HEK293 (cell line): ENCODE measurements at regions not wholly inside any gene's neighbourhood (a gene's known extent, or its start where the extent isn't known, plus 50 kb on each side); places are given as distances from the start of the nearest gene placed in this dataset.

Experiments
- ZEB2 ChIP-seq: fragments of 450-650 bp; formaldehyde crosslinking; IDR thresholded peaks from 2 replicates; pipeline ENCODE4 v1.5.1; 2016; ENCODE audit warnings: missing biosample characterization, missing genetic modification characterization
- ZNF677 ChIP-seq: fragments of 450-650 bp; IDR thresholded peaks from 2 replicates; pipeline ENCODE4 v1.5.0; 2018; ENCODE audit warnings: missing biosample characterization, mild to moderate bottlenecking, missing genetic modification characterization, moderate library complexity
- TF ChIP-seq, protein P1 (sequence below): fragments of 450-650 bp; formaldehyde crosslinking; IDR thresholded peaks from 2 replicates; pipeline ENCODE4 v1.5.1; 2016; ENCODE audit warnings: missing biosample characterization, missing genetic modification characterization

DNA sequence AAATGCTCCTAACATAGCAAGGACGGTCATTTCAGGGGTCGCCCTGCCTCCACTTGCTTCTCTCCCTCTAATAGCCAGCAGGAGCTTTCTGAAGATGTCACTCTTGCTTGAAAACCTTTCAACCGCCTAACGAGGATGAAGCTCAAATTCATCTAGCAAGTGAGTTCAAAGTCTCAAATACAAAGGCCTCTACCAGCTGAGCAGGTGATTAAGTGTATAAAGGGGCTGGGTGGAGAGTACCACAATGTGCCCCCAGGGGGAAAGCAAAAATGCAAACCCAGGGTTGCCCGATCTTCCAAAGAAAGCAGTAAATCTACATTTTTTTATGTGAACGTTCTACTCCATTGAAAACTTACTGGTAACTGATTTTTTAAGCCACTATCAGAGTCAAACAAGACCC is 50.4 kb upstream of the GRIP2 start:
- no peak for TF ChIP-seq ZNF677
- TF ChIP-seq, protein P1, sequence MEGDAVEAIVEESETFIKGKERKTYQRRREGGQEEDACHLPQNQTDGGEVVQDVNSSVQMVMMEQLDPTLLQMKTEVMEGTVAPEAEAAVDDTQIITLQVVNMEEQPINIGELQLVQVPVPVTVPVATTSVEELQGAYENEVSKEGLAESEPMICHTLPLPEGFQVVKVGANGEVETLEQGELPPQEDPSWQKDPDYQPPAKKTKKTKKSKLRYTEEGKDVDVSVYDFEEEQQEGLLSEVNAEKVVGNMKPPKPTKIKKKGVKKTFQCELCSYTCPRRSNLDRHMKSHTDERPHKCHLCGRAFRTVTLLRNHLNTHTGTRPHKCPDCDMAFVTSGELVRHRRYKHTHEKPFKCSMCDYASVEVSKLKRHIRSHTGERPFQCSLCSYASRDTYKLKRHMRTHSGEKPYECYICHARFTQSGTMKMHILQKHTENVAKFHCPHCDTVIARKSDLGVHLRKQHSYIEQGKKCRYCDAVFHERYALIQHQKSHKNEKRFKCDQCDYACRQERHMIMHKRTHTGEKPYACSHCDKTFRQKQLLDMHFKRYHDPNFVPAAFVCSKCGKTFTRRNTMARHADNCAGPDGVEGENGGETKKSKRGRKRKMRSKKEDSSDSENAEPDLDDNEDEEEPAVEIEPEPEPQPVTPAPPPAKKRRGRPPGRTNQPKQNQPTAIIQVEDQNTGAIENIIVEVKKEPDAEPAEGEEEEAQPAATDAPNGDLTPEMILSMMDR (tag by site-specific recombination): no peak
- TF ChIP-seq ZEB2: no peak
